Right hindlimb (tissue), 1 donor: ENCODE measurements at regions not wholly inside any gene's neighbourhood (a gene's known extent, or its start where the extent isn't known, plus 50 kb on each side); places are given as distances from the start of the nearest gene placed in this dataset.
"Not testable (repeated sequence)": the region's sequence is repeated elsewhere in the genome, so short reads cannot be mapped to it uniquely, and the experiment has no call there.

Source experiments
- DNase-seq: peaks from one replicate; pipeline ENCODE4 v3.0.0-alpha.2; 2018

DNA sequence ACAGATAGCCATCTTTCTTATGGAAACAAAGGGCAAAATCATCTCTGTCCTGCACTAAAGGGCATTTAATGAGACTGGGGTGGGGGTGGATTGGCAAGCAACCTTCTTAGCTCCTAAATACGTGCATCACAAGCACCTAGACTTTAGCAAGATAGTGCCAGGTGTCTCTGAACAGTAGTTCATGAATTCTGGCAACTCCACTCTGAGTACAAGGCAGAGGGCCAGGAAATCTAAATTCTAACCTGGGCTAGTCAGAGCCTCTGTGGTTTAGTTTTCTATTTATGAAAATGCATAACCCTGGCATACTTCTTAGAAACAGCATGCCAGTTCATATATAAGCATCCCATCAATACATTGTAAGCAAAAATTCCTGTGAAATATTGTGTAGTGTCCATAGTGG lies 788.5 kb downstream of the MCTP2 start:
- DNase-seq, result no peak

DNA sequence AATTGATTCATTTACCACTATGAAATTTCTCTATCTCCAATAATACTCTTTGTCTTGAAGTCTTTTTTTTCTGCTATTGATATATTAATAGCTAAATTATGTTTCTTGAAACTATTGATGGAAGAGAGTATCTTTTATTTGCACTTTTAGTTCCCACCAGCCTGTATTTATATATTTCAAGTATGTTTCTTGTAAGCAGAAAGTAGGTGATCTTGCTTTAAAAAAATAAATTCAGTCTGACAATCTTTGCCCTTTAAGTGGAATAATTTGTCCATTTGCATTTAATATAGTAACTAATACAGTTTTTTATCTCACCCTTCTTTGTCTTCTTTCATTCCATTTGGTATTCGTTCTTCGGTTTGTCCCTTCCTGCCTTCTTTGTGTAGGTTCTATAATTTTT lies 790.5 kb downstream of the MCTP2 start:
- no peak for DNase-seq

DNA sequence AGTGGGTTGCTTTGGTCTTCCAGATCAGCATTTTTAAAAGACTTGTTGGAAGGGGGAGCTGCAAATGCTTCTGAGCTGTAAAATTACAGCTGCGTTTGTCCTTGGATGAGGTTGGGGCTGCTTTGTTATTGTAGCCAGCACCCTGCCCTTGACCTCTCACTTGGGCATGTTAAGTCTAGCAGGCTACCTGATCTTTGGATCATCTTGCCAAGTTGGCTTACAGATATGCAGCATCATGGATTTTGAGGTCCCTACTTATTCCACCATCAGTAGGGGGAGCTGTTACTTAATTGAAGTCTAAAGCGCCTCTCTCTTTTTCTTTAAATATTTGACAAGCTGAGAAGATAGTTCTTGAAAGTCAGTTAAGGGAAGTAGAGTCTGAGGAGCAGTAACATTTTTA lies 793.0 kb downstream of the MCTP2 start:
- no peak for DNase-seq

DNA sequence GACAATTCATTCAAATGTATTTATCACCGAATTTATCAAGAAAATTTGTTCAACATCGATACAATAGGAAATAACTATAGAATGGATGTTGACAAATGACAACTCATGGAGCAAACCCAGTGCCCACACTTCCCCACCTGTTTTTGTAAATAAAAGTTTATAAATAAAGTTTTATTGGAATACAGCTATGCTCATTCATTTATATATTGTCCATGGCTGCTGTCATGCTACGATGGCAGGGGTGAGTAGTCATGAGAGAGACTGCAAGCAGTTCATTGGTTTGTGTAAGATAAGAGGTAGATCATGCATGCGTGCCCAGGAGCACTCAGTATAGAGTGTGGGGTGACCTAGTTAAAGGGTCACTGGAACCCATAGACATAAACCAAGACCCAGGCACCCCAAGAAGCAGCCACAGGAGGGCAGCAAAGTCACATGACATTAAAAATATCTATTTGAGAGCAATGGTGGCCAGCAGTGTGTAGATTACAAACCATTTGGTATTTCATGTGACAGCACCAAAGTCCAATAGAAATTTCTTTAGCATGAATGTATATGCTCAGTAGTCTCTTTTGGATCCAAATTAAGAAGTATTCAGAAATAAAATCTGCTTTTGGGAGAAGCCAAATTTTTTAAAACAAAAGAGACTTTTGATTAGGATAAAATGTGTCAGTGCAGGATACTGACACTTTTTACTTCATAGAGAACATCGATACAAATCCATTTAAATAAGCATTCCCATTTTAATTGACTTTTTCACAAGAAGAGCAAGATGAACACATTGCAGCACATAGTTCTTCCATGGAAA lies 794.8 kb downstream of the MCTP2 start:
- peak; percentile 33 for DNase-seq

DNA sequence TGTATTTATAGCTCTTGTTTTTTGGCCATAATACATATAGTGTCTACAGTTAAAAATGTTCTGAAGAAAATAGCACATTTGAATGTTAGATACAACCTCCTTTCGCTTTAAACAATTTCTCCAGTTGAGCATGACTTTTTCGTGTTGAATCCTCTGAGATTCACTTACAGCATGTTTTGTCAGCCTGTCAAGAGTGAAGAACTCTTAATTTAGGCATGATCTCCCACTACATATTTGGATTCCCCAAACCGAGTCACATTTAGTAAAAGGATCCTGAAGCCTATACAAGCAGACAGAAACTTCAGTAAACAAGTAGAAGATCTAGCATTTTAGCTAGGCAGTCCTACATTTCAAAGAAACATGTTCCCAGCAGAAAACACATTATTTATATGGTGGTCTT lies 796.6 kb downstream of the MCTP2 start:
- DNase-seq, result no peak

DNA sequence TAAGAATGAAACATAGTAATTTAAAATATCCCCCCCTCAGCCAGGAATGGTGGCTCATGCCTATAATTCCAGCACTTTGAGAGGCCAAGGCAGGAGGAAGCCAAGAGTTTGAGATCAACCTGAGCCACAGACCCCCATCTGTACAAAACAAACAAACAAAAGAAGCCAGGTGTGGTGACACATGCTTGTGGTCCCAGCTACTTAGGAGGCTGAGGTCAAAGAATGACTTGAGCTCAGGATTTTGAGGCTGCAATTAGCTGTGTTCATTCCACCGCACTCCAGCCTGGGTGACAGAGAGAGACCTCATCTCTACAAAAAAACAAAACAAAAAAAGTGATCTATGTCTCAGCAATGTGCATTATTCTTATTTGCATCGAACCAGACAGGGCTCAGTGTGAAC lies 800.8 kb downstream of the MCTP2 start:
- DNase-seq, result no peak

DNA sequence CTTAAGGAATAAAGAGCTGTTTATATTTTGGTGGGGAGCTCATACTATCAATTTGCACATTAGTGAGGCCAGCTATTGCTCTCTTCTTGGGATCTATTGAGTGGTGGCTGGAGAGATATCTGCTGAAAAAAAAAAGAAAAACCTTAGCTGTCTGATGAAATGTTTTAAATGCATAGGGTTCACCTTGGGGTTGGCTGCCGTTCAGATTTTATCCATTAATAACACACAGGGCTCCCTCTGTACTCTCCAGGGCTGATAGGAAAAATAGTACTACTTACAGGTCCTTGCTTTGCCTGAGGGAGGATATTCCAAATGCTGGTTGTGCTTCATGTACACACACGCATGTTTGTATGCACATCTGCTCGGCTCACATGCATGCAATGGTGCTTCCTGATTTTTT lies 803.7 kb downstream of the MCTP2 start:
- DNase-seq, result no peak

DNA sequence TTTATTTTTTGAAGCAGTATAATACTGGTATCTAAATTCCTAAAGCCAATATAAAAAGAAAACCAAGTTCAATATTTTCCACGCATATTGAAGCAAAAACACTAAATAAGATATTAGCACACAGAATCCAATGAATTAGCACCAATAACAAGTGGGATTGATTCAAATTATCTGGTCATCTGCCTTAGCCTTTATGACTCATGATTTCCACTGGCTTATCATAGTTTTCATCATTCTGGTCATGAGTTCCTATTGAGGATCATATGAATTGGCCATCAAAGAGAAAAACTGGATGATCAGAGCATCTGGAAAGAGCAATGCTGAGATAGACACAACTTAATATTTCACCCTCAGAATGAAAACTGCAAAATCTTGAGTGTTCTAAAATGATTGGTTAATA lies 809.9 kb downstream of the MCTP2 start:
- no peak for DNase-seq

DNA sequence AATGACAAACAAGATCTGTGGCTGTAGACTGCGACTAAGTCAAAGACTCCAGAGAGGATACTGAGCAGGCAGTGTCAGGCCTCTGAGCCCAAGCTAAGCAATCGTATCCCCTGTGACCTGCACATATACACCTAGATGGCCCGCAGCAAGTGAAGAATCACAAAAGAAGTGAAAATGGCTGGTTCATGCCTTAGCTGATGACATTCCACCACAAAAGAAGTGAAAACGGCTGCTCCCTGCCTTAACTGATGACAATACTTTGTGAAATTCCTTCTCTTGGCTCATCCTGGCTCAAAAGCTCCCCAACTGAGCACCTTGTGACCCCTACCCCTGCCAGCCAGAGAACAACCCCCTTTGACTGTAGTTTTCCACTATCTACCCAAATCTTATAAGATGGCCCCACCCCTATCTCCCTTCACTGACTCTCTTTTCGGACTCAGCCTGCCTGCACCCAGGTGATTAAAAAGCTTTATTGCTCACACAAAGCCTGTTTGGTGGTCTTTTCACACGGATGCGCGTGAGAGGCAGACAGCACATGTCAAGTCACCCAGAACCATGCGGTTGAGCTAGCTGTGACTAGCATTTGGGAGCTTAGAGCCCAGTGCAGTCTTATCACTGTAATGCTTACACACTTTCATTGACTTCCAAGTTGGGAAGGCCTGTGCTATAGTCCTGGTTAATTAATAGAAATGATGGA lies 812.0 kb downstream of the MCTP2 start:
- DNase-seq, result not testable (repeated sequence)

DNA sequence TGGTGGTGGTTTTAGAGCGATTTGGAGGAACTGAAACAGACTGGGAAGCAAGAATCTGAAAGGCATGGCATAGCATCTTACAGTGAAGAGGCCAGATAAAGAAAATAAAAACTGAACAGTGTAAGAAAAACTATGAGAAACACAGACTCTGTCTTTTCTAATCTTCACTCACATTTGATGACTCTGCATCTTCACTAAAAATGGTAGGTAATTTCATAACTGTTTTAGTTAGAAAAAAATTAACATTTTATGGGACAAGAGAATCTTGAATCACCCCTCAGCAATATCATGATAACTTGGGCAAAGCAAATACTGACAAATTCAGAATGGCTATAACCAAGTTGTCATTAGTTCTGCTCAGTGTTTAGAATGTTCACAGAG lies 812.6 kb downstream of the MCTP2 start:
- no peak for DNase-seq

DNA sequence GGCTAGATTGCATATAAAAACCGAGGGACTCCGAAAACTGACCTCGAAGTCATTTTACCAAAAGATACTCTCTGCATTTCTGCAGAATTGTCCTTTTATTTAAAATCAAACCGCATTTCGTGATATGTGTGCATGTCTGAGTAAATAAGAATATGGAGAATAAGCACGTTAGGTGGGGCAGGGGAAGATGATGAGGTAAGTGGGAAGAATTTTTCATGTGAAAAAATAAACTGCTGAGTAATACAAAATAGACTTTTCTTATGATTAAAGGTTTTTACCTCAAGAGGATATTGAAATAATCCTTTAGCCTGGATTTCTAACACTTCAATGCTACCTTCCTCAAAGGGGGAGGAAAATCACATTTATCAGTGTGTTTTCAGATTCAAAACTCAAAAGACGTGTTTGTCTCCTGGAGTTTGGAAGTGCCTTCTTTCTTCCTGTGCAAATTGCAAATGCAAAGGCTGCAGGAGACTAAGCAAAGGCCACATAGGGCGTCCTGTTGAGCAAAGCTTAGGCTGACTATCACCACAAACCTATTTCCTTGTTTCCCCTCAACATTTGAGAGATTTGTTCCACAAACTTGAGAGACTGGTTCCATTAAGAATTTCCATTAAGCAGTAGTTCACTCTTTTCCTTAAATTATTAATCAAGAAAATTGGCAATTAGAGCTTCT lies 813.5 kb downstream of the MCTP2 start:
- no peak for DNase-seq

DNA sequence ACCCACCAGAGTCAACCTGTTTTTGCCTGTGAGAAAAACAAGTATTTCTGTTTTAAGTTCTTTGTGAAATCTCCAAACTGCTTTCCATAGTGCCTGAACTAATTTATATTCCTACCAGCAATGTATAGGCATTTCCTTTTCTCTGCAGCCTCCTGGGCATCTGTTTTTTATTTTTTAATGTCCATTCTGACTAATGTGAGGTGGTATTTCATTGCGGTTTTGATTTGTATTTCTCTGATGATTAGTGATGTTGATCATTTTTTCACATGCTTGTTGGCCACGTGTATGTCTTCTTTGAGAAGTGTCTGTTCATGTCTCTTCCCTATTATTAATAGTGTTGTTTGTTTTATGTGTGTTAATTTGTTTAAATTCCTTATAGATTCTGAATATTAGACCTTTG lies 820.5 kb downstream of the MCTP2 start:
- no peak for DNase-seq

DNA sequence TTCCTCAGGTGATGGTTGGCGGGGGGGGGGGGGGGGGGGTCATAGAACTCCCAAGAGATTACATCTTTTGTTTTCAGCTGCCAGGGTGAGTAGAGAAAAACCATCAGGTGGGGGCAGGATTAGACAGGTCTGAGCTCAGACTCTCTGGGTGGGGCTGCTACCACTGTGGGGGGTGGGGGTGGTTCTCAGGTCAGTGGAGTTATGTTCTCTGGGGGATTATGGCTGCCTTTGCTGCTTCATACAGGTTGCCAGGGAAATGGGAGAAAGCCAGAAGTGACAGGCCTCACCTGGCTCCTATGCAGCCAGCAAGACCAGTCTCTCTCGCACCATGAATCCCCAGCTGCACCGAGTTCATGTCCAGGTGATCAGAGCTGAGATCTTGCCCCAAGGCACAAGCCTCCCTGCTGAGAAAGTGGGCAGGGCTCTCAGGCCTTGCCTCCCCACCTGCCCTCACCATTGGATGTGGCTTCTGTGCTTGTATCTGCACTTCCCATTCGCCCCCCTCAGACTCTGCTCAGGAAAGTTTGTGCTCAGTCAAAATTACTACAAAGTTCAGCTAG lies 828.1 kb downstream of the MCTP2 start:
- no peak for DNase-seq

DNA sequence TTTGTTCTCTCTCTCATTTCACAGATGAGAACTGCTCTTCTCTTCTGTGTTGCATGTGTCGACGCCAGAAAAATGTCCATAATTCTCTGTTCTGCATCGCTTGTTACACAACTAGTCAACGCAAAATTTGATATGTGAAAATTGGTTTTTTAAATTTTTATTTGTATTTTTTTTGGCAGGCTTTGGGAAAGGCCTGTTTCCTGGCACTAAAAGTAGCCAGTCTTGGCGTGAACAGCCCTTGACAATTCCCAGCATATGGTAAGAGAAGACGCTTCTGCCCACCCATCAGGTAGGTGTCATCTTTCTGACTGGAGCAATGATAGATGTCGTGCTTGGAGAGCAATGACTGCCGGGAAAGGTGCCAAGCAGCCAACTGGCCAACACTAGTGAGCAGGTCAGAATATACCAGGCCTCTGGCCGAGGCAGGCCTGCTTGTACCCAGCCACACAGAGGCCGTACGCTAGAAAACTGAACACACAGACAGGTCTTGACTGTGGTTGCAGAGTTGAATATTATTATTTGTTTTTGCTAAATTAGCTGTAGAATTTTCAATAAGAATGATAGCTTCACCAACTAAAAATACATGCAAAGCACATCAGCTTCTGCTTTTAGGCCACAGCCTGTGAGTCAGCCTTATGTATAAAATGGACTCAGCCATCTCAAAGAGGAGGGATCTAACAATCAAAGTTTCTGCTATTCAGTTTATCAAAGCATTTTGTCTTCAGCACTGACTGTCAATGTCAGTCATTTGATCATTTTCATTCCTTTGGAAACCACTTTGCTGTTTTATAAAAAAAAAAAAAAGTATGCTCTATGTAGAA lies 837.5 kb downstream of the MCTP2 start:
- DNase-seq, result no peak

DNA sequence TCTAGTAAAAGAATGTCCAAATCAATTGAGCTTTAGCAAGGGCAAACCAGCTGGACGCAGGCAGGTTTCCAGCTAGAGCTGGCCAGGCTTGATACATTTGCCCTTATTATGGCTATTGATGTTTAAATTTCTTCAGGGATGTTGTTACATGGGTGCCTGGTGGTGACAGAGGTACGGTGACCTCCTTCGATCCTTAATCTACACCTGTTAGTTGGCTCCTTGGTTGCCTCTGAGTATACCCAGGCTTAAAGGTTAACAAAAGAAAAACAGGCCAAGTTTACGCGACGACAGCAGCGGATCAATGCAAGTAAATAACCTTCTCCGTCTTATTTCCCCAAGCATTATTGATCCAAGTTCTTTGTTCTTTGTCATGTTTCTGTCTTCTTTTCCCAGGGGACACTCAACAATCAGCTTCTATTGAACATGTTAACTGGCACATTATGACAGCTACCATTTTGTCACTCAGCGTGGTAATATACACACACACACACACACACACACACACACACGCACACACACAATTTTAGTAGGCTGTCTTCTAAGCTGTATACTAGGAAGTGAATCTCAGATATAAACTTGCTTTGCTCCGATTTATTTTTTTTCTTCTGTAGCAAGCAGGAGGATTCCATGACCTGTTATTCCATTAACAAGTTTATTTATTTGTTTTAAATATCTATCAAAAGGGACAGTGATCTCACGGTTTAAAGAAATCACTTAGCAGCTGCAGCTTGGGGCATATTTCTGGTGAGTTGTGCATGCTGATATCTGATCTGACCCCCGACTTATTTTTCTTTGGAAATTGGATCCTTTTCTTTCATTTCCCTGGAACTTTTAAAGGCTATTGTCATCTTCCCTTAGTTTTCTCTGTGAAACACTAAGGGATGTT lies 844.7 kb downstream of the MCTP2 start:
- no peak for DNase-seq

DNA sequence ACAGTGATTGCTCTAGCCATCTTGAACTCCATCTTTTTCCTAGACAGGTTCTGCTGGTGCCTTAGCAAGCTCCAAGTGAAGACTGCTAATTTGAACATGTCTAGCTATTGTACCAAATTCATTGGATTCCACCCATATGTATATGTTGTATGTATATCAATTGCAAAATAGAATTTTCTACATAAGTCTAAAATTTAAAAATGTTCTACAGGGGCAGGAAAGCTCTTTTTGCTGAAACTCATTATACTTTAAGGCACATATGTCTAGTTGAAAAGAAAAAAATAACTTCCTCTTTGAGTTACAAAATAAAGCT lies 845.3 kb downstream of the MCTP2 start:
- no peak for DNase-seq

DNA sequence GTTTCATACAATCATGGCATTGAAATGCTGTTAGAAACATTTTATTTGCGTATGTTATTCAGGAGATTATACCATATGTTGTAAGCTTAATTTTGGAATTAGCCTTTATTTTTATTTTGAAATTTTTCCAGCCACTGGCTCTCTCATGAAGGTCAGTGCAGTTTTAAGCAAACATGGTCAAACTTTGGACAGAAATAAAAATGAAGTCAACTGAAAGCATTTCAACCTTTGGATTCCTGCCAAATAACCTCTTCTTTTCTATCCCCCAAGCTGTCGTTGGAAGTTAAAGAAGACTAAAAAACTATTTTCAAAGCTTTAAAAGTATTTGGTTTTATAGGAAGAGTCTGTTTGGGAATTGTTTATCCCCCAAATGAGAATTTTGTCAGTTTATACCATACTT lies 846.6 kb downstream of the MCTP2 start:
- no peak for DNase-seq

DNA sequence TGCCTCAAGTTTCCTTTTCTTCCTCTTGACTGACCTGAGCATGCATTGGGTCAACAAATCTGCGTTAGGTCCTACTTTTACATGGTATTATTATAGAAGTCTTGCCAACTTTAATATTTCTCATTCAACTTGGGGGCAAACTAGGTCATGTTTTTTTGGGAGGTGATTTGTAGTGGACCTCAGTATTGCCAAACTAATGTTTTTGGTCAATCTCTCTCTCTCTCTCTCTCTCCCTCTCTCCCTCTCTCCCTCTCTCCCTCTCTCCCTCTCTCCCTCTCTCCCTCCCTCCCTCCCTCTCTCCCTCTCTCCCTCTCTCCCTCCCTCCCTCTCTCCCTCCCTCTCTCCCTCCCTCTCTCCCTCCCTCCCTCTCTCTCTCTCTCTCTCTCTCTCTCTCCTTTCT lies 848.9 kb downstream of the MCTP2 start:
- not testable (repeated sequence) for DNase-seq

DNA sequence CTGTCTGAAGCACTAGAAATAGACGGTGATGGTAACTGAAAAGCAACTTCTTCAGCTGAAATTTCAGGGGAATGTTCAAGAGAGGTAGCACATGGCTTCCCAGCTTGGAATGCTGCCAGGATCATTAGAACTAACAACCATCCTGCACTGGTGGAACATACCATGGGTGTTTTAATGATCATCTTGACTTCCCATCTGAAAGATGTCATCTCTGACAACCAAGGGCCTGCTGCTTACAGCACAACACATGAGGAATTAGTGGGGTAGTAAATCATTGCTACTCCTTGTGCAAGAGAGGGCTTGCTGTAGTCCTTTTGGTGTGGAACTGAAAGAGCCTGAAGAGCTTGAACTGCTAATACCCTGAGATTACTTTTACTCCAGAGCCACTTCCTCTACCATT lies 853.7 kb downstream of the MCTP2 start:
- DNase-seq, result no peak

DNA sequence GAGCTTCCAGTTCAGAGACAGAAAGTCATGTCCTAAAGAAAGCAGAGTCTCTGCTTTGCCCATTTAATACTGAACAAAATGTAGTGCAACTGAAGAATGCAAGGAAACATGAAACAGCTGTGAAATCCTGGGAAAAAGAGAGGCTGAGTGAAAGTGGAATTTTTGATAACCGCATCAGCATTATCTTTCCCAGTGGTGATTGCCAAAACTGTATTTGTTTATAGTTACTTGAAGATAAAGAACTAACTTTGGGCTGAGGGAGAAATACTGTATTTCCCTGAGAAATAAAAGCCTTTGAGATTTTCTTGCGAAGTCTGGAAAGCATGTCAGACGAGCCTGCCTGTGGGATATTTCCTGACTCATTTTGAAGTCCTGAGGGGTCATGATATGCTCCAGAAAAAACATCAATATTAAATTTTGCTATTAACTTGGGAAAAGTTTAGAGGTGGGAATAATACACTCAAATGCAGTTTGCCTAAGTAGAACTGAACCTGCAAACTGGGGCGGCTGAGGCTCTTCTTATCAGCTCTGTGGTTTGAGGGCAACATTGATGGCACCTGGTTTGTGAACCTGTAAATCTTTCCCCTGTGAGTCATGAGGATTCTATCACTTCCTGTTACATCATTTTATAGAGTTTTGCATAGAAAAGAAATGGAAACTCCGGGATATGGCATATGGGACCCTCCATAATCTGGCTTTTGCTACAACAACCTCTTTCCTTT lies 855.3 kb downstream of the MCTP2 start:
- no peak for DNase-seq

DNA sequence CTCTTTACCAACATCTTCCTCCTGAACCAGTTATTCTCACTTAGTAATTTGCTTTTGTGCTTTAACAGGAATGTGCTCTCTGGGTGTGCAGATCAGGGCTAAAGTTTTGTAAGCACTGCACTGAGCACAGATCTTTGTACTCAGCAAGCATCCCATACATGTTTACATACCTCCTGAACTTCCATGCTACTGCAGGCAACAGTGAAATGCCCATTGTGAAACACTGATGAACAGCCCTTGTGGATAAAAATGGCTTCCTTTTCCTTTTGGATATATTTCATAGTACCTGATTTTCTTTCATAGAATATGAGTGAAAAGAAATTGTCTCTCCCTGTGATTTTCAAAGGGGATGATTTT lies 855.9 kb downstream of the MCTP2 start:
- DNase-seq, result no peak
